Hippocampal formation (tissue), 2 donors: ENCODE measurements at regions not wholly inside any gene's neighbourhood (a gene's known extent, or its start where the extent isn't known, plus 50 kb on each side); places are given as distances from the start of the nearest gene placed in this dataset.

ENCODE experiments used
- DNase-seq, 2 donors: peaks; one replicate each; lab custom pipeline; 2025; lab: John Stamatoyannopoulos, UW

DNA sequence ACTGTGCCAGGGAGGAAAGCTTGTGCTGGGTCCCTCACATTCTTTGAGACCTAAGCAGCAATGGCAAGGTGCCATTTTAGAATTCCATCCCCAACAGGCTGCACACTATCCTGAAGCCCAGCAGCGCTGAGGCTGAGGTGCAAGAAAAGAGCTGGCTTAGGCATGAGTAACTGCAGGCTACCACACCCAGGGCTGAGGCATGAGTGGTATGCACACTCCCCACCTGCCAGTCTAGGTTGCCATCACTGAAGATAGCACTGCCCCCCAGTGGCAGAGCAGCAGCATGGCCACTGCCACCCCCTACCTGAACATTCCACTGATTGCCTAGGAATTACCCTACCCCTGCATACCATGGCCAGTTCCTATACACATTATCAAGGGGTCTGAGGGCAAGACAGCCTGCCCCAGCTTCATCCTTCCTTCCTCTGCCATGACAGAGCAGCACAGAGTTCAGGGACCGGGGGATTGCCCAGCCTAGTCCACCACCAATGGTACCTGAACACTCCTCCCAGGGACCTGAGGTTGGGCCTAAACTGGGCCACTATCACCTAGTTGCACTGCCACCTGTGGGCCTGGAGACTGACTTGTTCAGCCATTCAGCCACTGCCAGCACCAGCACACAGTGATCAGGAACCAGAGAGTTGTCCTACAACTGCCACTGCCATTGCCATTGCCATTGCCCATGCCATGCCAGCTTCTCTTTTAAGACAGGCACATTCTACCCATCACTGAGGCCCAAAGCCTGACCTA is 129.8 kb downstream of the SATB1 start:
- DNase-seq: no peak

DNA sequence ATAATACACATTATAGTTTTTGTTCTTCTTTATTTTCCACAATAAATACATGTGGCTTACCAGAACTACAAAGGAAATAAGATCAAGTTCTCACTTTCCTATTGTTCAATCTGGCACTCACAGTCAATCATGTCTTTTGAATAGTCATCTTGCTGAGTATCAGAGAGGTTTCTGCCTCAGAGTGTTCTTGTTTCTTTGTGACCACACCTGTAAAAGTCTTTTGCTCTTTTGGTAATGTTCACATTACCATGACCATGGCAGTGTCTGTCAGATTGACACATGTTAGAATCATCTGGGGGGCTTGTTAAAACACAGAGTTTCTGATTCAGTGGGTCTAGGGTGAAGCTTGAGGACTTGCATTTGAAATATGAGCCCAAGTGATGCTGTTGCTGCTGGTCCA is 135.0 kb downstream of the SATB1 start:
- DNase-seq: no peak

DNA sequence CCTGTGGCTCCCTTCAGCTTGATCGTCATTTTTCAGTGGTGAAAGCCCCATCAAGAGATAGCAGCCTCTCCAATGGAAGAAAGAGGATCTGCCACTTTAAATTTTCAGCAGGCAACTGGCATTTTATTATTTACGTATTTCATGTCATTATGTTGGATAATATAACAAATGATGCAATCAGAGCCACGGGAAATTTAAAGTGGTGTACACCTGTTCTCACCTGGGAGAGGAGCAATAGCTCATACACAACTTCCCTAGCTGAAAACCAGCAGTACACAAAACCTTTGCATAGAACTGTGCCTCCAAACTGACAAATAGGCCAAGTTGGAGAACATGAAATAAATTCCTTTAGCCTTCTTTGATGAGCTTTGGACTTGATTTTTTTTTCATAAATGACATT is 136.9 kb downstream of the SATB1 start:
- DNase-seq: no peak

DNA sequence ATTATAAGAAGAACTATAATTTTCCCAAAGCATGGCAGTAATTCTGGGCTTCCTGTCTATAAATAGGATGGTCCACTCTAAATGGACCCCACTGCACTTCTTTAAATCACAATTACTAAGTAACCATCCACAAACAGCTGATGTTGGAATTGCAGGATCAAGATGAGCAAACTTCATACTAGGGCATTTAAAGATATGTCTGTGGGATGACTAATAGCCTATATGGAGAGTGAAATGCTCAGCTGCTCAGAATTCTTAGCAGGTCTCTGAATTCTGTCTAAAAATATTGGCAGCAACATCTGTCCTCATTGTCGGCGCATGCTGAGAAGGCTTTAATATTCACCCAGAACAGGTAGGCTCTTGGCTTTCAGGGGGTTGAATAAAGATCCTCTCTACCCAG is 140.4 kb downstream of the SATB1 start:
- DNase-seq: no peak

DNA sequence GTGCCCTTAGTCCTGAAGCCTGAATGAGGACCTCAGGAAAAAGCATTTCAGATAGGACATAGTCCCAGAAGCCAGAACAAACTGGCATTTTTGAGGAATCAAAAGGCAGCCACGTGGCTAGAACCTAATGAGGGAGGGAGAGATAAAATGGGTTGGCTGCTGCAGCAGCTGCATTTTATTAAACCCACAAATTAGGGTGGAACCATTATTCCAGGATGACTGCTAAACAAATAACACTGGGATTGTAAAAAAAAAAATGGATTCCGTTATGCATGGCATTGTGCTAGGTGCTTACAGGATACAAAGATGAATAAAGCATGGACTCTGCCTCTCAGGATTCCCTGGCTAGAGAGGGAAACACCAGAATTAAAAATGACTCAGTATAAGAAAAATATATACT is 141.5 kb downstream of the SATB1 start:
- DNase-seq: no peak

DNA sequence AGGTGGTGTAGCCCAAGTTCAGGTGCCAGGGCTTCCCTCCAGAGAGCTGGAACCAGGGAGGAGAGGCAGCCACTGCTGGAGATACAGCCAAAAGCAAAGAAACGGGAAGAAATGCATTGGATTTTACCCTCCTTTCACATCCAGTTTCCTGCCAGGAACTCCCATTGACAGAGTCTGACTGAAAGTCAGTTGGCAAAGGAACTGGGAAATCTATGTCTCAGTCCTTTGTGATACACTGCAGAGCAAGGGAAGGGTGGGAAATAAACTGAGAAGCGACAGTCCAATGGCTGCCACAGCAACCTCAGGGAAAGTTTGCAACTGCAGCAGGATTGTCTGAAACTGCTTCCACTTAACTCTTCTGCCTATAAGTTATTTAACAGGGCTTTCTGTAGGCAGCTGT is 142.6 kb downstream of the SATB1 start:
- DNase-seq: no peak

DNA sequence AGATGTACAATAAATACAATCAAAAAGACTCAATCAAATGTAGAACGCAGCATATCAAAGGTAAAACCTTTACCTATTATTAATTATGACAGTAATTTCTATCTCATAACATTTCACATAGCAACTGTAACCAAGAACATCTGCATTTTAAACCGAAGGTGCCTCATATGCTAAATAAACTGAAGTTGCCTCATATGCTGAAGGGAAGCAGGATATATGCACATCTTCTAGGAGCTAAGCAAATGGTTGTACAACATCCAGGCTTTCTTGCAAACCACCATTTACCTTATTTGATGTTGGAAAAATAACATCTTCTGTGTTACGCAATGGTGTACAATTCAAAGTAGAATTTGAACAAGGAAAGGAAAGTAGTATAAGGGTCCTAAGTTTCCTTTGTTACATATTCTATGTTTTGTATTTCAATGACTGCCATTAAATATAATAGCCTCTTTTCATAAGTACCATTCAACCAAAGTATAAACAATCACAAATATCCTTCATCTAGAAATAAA is 145.9 kb downstream of the SATB1 start:
- no peak for DNase-seq

DNA sequence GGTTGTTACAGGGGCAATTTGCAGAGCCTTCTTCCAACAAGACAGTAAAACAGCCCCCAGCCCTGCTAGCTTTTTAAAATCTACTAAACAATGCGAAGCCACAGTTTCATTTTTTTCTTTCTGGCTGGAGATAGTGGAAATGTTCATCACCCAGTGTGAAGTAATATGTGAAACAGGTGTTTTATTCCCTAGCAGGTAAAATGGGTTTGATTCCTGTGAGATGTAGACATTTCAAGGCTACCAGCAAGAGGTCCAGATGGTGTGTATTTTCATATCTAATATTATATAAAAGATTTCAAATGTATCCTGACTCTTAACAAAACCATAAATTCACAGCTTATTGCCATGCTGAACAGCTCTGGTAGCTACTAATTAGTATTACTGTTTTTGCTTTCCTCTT is 160.3 kb downstream of the SATB1 start:
- DNase-seq: no peak

DNA sequence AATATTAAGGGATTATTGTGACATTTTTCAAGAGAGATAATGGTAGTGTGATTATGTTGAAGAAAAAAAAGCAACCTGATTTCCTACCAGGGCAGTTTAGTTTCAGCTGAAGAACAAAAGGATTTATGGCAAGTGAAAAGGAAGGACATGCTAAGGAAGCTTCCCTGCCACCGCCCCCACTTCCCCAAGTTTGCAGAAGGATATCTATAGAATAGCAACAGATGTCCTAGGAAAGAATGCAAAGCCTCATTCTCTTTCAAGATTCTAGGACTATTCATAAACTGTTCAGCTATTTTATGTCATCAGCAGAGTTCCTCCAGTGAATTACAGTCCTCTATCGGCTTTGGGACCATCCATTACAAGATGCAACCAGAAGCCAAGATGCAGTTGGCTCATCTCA is 160.8 kb downstream of the SATB1 start:
- DNase-seq: peak in 1 of 2 donors; percentile 7

DNA sequence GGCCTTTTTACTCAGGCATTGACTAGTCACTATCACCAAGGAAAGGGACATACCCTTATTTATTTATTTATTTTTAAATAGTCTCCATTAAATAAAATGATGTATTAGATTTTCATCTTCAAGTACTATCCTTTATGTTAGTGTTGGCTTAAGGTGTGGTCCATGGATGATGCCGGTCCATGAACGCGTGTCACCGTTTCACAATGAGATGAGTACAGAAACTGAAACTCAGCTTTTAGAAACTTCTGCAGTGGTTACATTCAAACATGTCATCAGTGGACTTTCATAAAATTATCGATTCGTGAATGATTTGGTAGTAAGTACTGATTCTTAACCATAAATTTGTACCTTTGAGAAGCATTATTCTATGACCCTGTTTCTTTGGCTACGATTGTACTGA is 166.6 kb downstream of the SATB1 start:
- no peak for DNase-seq

DNA sequence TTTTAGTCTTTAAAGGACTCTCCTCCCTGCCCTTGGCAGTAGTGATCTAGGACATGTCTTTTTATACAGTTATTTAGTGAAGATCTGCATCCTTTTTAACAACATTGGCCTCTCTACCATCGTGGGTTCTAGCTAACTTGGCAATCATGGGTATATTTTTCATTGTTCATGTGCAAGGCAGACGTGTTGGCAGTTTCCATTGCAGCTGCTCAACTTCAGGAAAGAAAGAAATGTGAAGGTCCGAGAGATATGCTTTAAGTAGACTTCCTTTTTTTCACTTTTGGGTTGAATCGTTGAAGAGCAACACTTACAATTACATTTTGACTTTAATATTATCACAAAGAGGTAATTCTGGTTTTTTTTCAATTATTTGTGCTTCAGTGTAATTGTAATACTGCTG is 172.6 kb downstream of the SATB1 start:
- DNase-seq: no peak

DNA sequence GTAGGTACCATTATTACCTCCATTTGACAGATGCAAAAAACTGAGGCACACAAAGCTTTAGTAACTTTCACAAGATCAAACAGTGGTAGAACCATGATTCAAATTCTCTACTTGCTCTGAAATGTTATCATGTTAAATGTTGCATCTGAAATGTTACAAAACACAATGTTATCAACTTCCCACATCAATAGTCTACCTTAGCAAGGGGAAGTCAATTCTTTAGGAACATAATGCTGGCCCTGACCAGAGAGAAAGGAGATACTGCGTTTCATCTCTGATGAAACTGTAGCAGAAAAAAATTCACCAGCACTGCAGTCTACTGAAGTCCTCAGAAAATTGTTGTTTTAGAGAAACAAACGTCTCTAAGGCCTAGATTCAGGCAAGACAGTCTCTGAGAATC is 174.1 kb downstream of the SATB1 start:
- no peak for DNase-seq

DNA sequence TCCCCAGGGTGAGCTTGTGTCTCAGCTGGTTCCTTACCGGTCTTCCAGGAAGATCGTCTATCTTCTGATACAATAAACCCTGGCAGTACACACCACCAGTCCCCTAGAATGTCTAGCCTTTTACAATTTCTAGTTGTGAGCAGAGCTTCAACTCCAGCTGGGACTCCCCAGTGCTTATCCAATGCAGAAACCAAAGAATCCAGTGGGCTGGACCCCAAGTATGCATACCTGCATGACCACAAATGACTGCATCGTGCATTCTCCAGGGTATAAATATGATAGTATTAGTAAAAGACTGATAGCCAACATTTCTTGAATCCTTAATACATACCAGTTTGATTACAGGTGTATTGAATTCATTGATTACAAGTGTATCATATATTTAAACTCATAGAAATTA is 176.0 kb downstream of the SATB1 start:
- no peak for DNase-seq

DNA sequence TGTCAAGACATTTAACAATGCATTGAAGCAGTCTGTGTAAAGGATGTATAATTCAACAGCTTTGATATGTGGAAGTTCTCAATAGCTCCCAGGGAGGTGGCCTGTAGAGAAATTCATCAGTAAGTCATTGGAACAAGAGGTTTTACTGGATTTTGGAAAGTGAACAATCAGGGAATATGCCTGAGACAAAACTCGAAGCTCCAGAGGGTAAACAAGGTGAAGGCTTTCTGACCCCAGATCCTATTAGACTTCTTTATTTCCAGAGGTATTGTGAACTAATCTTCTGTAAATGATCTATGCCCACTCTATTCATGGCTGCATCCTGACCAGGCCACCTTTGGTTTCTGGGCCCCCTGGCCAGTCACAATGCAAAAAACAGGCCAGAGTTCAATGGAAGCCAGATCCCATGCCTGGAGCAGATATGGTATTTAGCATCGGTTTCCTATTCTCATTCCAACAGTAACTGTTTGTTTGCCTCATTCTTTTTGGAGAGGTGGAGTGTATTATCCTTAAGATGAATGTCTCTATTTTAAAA is 177.3 kb downstream of the SATB1 start:
- DNase-seq: no peak

DNA sequence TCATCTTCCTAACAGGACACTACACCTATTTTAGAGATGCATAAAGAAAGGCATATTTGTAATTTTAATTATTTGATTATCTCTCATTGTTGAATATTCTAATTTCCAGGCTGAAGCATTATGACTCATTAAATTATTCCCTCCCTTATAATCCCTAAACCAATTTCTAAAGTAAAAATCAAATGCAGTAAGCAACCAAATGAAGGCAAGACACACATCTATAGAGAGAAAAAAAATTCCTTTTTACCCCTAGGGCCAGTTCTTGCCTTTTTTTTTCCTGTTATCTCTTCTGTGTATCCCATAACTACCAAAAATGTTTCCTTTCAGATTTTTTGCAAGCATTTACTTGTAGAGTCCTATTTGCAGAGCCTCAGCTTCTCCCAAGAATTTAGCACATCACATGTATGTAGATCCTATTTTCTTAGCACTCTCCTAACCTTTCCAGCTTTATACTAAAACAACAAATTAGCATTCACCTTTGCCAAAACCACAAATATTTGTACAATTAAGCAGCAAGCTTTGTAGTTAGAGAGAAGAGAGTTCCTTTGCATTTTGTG is 177.9 kb downstream of the SATB1 start:
- DNase-seq: no peak

DNA sequence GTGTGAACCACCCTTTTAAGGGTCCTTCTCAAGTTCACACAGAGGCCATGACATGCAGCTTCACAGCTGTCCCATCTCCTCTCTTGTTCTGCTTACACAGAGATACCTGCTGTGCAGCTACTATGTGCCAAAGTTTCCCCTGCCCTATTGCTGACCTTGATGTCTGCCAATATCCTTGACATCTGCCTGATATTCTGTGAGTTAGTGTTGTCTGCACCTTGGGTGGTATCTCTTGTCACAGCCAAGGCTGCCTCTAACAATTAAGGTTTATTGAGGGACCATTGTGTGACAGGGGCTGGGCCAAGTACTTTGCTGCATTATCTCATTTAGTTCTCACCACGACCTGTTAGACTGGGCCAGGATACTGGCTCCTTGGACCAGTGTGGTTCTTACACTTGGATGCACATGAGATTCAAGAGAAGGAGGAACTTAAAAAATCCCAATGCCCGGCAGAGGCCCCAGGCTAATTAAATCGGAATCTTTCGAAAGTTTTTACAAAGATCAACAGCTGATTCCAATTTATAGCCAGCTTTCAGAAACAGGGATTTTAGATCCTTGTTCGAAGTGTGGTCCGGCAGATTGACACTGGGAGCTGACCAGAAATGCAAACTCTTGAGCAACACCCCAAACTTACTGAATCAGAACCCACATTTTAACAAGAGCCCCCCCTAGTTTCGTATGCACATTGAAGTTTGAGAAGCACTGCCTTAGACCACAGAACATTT is 178.6 kb downstream of the SATB1 start:
- no peak for DNase-seq

DNA sequence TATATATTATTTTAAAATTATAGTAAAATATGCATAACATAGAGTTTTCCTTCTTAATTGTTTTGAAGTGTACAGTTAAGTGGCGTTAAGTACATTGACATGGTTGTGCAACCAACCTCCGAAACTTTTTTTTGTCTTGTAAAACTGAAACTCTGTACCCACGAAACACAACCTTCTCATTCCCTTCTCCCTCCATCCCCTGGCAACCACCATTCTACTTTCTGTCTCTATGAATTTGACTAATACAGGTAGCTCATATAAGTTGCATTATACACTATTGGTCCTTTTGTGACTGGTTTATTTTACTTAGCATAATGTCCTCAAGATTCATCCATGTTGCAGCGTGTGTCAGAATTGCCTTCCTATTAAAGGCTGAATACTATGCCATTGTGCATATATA is 179.4 kb downstream of the SATB1 start:
- DNase-seq: no peak

DNA sequence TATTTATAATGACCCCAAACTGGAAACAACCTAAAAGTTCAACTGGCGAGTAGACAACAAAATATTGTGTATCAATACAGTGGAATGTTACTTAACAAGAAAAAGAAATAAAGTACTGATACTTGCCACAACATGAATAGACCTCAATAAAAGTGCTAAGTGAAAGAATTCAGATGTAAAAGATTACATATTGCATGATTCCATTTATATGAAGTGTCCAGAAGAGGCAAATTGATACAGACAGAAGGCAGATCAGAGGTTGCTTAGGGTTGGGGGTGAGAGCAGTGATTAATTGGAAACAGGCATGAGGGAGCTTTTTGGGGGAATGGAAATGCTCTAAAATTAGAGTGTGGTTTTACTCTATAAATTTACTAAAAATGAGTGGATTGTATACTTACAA is 183.3 kb downstream of the SATB1 start:
- no peak for DNase-seq

DNA sequence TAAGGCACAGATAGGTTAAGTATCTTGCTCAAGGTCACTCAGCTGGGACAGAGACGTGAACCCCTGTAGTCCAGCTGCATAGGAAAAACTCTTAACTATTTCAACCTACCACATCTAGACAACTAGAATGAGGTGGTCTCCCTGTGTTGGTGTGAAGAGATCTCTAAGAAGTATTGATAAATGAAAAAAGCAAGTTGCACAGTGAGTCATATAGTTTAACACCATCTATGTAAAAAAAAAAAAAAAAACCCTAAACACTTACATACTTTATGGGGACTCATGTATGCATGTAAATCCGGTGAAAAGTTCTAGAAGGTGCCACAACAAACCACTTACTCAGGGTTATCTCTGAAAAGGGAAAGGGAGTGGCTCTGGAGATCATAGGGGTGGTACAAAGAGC is 185.5 kb downstream of the SATB1 start:
- no peak for DNase-seq

DNA sequence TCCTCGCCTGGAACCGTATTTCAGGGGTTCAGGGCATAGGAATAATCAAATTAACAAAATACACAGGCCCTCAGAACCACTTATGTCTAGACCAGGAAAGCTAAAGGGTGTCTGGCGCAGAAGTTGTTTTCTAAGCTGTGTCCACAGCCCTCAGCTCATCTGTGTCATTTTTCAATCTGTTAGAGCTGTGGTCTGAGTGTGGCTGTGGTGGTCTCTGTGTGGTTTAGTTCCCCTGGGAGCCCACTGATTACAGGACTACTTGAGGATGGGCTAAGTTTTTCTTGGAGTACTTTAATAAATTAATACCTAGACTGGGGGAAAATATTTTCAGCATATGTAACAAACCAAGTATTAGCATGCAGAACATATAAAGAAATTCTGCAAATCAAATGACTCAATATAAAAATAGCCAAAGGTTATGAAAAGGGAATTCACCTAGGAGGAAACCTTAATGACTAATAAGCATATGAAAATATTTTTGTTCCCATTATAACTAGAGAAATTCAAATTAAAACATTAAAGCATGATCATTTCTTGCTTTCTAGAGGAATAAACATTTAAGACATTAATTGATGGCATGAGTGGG is 186.3 kb downstream of the SATB1 start:
- DNase-seq: no peak

DNA sequence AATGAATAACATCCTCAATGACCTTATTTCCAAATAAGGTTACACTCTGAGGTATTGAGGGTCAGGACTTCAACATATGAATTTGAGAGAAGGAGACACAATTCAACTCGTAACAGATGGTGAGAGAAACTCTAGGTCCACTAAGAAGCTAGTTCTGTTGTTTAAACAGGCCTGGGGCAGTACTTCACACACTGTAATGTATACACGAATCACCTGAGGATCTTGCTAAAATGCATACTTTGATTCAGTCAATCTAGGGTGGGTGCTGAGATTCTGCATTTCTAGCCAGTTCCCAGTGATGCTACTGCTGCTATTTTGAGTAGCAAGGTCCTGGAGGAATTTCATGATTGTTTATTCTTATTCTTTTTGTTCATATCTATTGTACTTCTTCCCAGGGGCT is 186.8 kb downstream of the SATB1 start:
- no peak for DNase-seq

DNA sequence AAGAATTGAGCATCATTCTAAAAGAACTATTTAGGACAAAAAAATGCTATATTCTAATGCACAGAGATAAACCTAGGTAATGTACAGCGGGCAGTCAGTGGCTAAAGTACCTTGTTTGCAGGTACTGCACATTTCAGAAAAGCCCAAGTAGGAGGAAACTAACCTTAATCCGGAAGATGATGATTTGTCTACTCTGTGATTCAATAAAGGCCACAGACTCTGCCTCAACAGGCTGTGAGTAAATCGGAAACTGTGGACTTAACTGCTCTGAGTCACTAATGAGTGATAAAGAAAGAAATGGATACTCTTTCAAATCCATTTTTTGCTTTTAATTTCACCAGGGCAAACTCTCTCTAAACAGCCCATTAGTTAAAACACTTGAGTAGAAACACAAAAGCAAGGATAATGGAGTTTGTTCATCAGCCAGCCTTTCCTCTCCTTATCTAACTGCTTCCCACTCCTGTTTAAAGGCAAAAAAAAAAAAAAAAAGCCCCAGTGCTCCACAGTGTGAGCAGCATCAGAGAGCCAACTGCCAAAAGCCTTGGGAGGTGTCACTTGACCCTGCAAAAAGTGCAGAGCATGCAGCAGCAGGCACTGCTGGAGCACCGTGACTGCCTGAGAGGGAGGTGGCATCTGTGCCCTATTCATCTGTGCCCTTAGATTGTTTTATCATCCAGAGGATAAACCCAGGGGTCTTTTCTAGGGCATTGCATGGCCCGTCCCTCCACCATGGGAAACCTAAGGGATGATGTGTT is 187.7 kb downstream of the SATB1 start:
- no peak for DNase-seq
